Colonic mucosa (tissue), 4 donors: ENCODE measurements at regions not wholly inside any gene's neighbourhood (a gene's known extent, or its start where the extent isn't known, plus 50 kb on each side); places are given as distances from the start of the nearest gene placed in this dataset.

Experiments
- DNase-seq: peaks from one replicate; pipeline ENCODE4 v3.0.0-alpha.2; 2020
- H3K27ac ChIP-seq: fragments of 200-600 bp; one replicate; pipeline ENCODE4 v1.8.0; 2021
- H3K27me3 ChIP-seq: fragments of 200-600 bp; one replicate; pipeline ENCODE4 v1.8.0; 2021
- H3K36me3 ChIP-seq: fragments of 200-600 bp; one replicate; pipeline ENCODE4 v1.8.0; 2021
- H3K4me1 ChIP-seq: fragments of 200-600 bp; one replicate; pipeline ENCODE4 v1.8.0; 2021; ENCODE audit warnings: mild to moderate bottlenecking
- H3K4me3 ChIP-seq: fragments of 200-600 bp; one replicate; pipeline ENCODE4 v1.8.0; 2021
- H3K9ac ChIP-seq, 2 donors: one replicate each; pipeline ENCODE4 v1.7.0; 2013; ENCODE audit warnings: control low read depth in 2 of 2, low read depth in 2 of 2, low read length in 2 of 2
- H3K9me3 ChIP-seq: fragments of 200-600 bp; one replicate; pipeline ENCODE4 v1.8.0; 2021
- intact Hi-C: fragments of 100-400 bp; cut with DNase I; formaldehyde crosslinking; loops from one replicate; pipeline ENCODE4 v1.14.1; 2022
- TF ChIP-seq, protein P1 (sequence below): fragments of 200-600 bp; IDR thresholded peaks from one replicate; pipeline ENCODE4 v1.8.0; 2022; ENCODE audit warnings: antibody characterized with exemption, mild to moderate bottlenecking
- donor health status: healthy.
- donor health status: DM: no; HTN: no; CAD: no.
- donor health status: DM: no; HTN: no; CAD: no.

DNA sequence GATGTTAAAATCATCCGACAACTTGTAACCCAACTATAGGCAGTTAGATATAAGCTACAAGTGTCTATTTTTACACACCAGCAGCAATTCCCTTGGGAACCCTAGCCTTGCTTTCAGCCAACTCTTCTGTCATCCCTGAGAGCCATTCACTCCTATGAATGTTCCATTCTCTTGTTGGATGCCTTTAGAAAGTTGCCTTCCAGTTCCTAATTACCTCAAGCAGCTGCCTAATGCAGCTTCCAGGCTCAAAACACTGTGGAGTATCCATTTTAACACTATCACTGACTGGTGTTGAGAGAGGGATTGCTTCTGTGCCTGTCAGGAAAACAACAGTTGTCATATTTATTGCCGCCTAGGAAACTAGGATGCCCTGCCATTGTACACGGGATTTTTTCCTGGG is 402.0 kb upstream of the ACVR2A start:
- Histone ChIP-seq H3K27me3 (no peaks in the 10 kb centered on the region), H3K4me3 (no peak overlapping the region), H3K4me1 (no peaks in the 10 kb centered on the region), H3K9ac (no peak overlapping the region), H3K27ac (no peak overlapping the region), H3K36me3 (no peaks in the 10 kb centered on the region), H3K9me3 (no peaks in the 10 kb centered on the region)
- TF ChIP-seq, protein P1, sequence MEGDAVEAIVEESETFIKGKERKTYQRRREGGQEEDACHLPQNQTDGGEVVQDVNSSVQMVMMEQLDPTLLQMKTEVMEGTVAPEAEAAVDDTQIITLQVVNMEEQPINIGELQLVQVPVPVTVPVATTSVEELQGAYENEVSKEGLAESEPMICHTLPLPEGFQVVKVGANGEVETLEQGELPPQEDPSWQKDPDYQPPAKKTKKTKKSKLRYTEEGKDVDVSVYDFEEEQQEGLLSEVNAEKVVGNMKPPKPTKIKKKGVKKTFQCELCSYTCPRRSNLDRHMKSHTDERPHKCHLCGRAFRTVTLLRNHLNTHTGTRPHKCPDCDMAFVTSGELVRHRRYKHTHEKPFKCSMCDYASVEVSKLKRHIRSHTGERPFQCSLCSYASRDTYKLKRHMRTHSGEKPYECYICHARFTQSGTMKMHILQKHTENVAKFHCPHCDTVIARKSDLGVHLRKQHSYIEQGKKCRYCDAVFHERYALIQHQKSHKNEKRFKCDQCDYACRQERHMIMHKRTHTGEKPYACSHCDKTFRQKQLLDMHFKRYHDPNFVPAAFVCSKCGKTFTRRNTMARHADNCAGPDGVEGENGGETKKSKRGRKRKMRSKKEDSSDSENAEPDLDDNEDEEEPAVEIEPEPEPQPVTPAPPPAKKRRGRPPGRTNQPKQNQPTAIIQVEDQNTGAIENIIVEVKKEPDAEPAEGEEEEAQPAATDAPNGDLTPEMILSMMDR: no peak
- DNase-seq: no peak
- intact Hi-C loops: no loop called here

DNA sequence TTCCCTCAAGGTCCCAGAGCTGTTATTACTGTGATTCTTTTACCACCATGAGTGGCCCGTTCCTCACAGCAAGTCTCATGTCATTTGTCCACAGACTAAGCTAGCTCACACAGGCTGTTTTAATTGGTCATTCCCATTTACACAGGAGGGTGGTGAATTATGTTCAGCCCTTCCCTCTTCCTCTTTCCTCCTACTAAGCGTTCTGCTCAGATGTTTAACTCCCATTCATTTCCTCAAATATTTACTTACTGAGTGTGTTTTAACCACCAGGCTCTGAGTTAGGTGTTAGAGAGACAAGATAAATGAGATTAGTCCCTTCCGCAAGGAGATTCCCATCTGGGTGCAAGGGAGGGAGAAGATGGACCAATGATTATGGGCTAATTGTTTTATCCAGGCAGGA is 403.6 kb upstream of the ACVR2A start:
- H3K36me3 ChIP-seq: no peaks in the 10 kb centered on the region
- no peak overlapping the region for H3K9ac ChIP-seq
- intact Hi-C loops: no loop called here
- H3K4me1 ChIP-seq: no peaks in the 10 kb centered on the region
- no peak overlapping the region for H3K27ac ChIP-seq
- no peaks in the 10 kb centered on the region for H3K9me3 ChIP-seq
- TF ChIP-seq, protein P1: no peak
- H3K4me3 ChIP-seq: no peak overlapping the region
- no peak for DNase-seq
- no peaks in the 10 kb centered on the region for H3K27me3 ChIP-seq

DNA sequence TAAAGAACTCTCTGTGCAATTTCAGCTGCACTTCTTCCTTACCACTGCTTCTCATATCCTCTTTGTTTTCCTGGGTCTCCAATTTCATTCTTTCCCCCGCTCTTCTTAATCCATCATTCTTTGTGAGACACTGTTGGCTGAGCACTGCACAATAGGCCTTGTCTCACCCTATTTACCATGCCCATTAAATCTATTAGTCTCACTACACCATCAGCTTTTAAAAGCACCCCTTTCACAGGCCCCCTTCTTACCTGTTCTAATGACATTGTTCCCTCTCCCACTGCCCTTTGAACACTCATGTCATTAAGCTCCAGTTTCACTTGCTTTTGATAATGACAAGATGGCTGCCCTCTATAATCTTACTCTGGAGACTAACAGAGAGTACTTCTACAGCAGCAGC is 404.1 kb upstream of the ACVR2A start:
- no peaks in the 10 kb centered on the region for H3K9me3 ChIP-seq
- no peaks in the 10 kb centered on the region for H3K36me3 ChIP-seq
- H3K9ac ChIP-seq: no peak overlapping the region
- no peaks in the 10 kb centered on the region for H3K27me3 ChIP-seq
- H3K4me1 ChIP-seq: no peaks in the 10 kb centered on the region
- no peak for DNase-seq
- TF ChIP-seq, protein P1: no peak
- H3K27ac ChIP-seq: no peak overlapping the region
- no peak overlapping the region for H3K4me3 ChIP-seq
- intact Hi-C loops: no loop called here

DNA sequence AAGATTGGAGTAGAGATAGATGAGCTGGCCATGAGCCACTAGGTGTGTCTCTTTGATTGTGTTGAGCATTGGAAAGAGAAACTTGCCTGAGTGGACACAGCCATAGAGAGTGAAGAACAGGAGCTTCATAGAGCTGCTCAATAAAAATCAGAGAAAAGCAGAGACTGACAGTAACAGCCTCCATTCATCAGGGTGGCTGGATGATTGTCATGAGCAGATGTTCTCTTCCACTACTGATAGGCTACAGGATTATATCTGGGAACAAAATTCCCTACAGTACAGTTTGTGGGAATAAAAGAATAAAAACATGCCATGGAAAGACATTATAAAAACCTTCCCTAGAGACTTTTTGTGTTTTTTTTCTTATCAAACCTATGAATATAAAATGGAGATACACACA is 404.8 kb upstream of the ACVR2A start:
- H3K4me3 ChIP-seq: no peak overlapping the region
- intact Hi-C loops: no loop called here
- H3K9me3 ChIP-seq: no peaks in the 10 kb centered on the region
- H3K4me1 ChIP-seq: no peaks in the 10 kb centered on the region
- H3K27me3 ChIP-seq: no peaks in the 10 kb centered on the region
- H3K9ac ChIP-seq: no peak overlapping the region
- TF ChIP-seq, protein P1: no peak
- no peak for DNase-seq
- no peaks in the 10 kb centered on the region for H3K36me3 ChIP-seq
- H3K27ac ChIP-seq: no peak overlapping the region

DNA sequence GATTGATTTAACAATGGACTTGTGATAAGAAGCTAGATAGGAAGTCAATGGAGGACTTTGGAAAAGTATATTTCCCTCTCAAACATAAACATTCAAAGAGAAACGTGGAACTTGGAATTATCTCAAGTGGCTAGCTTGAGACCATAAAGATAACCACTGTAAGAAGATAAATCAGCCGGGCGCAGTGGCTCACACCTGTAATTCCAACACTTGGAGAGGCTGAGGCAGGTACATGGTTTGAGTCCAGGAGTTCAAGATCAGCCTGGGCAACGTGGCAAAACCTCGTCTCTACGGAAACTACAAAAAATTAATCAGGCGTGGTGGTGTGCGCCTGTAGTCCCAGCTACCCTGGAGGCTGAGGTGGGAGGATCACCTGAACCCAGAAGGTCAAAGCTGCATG is 405.9 kb upstream of the ACVR2A start:
- H3K4me3 ChIP-seq: no peak overlapping the region
- DNase-seq: no peak
- no peak overlapping the region for H3K9ac ChIP-seq
- H3K36me3 ChIP-seq: no peaks in the 10 kb centered on the region
- intact Hi-C loops: no loop called here
- H3K27ac ChIP-seq: no peak overlapping the region
- H3K4me1 ChIP-seq: no peaks in the 10 kb centered on the region
- no peaks in the 10 kb centered on the region for H3K27me3 ChIP-seq
- TF ChIP-seq, protein P1: no peak
- H3K9me3 ChIP-seq: no peaks in the 10 kb centered on the region

DNA sequence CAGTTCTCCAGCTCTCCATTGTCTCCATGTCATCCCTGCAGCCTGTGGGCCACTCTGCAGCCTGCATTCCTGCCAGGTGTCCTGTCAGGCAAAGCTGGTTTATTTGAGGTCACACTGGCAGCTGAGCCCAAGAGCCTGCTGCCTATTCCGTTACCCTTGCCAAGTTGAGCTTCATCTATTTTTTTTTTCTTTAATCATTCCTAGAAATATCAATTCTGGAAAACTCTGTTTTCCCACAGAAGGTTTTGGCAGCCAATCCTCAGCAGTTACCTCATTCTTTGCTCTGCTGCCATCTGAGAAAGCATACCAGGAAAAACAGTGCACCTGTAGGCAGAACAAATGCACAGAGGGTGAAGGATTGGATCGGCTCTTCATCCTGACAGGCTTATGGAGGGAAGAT is 411.0 kb upstream of the ACVR2A start:
- no peak overlapping the region for H3K27ac ChIP-seq
- TF ChIP-seq, protein P1: no peak
- no peak overlapping the region for H3K4me3 ChIP-seq
- H3K9me3 ChIP-seq: no peaks in the 10 kb centered on the region
- no peak overlapping the region for H3K9ac ChIP-seq
- H3K4me1 ChIP-seq: no peaks in the 10 kb centered on the region
- intact Hi-C loops: no loop called here
- DNase-seq: no peak
- H3K27me3 ChIP-seq: no peaks in the 10 kb centered on the region
- H3K36me3 ChIP-seq: no peaks in the 10 kb centered on the region
